ENCODE measurements at regions not wholly inside any gene's neighbourhood (a gene's known extent, or its start where the extent isn't known, plus 50 kb on each side); places are given as distances from the start of the nearest gene placed in this dataset.

GRCh38 chr1:229812693-229813092, 186.6 kb downstream of the URB2 start:
- TF ChIP-seq CTCF (conservative IDR thresholded peaks at IDR 0.05), result no peak
- no peak for TF ChIP-seq ZFX (IDR thresholded peaks at IDR 0.05)
